ENCODE measurements at regions not wholly inside any gene's neighbourhood (a gene's known extent, or its start where the extent isn't known, plus 50 kb on each side); places are given as distances from the start of the nearest gene placed in this dataset.

GRCh38 chr1:234551032-234551378 lies 59.0 kb downstream of the IRF2BP2 start:
- TF ChIP-seq, protein P1, sequence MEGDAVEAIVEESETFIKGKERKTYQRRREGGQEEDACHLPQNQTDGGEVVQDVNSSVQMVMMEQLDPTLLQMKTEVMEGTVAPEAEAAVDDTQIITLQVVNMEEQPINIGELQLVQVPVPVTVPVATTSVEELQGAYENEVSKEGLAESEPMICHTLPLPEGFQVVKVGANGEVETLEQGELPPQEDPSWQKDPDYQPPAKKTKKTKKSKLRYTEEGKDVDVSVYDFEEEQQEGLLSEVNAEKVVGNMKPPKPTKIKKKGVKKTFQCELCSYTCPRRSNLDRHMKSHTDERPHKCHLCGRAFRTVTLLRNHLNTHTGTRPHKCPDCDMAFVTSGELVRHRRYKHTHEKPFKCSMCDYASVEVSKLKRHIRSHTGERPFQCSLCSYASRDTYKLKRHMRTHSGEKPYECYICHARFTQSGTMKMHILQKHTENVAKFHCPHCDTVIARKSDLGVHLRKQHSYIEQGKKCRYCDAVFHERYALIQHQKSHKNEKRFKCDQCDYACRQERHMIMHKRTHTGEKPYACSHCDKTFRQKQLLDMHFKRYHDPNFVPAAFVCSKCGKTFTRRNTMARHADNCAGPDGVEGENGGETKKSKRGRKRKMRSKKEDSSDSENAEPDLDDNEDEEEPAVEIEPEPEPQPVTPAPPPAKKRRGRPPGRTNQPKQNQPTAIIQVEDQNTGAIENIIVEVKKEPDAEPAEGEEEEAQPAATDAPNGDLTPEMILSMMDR (IDR thresholded peaks at IDR 0.05) = no peak
- TF ChIP-seq POLR2A (IDR thresholded peaks at IDR 0.05) = no peak

Data from thyroid gland (tissue), 4 donors.